Neuronal stem cell (in vitro differentiated cells): ENCODE measurements at regions not wholly inside any gene's neighbourhood (a gene's known extent, or its start where the extent isn't known, plus 50 kb on each side); places are given as distances from the start of the nearest gene placed in this dataset.

Source experiments
- DNase-seq: peaks from one replicate; pipeline ENCODE4 v3.0.0-alpha.2; 2013; ENCODE audit warnings: low spot score
- H2AFZ ChIP-seq: one replicate; pipeline ENCODE4 v1.6.1; 2013; ENCODE audit warnings: mild to moderate bottlenecking, low read length, inconsistent platforms
- H2AK5ac ChIP-seq: 2 replicates; pipeline ENCODE4 v1.6.1; 2013; ENCODE audit warnings: low read depth, mild to moderate bottlenecking, inconsistent platforms, low read length, moderate library complexity, mixed read lengths
- H2BK120ac ChIP-seq: 2 replicates; pipeline ENCODE4 v1.6.1; 2013; ENCODE audit warnings: low read depth, mild to moderate bottlenecking, inconsistent platforms, low read length, moderate library complexity, mixed read lengths
- H2BK12ac ChIP-seq: one replicate; pipeline ENCODE4 v1.6.1; 2013; ENCODE audit warnings: low read length, inconsistent platforms
- H2BK15ac ChIP-seq: 2 replicates; pipeline ENCODE4 v1.6.1; 2013; ENCODE audit warnings: mild to moderate bottlenecking, low read length, inconsistent platforms, mixed read lengths
- H2BK5ac ChIP-seq: one replicate; pipeline ENCODE4 v1.6.1; 2013; ENCODE audit warnings: inconsistent platforms, mild to moderate bottlenecking, low read length, moderate library complexity
- H3K14ac ChIP-seq: one replicate; pipeline ENCODE4 v1.6.1; 2013; ENCODE audit warnings: low read length, inconsistent platforms
- H3K18ac ChIP-seq: 2 replicates; pipeline ENCODE4 v1.6.1; 2013; ENCODE audit warnings: low read length, inconsistent platforms
- H3K23ac ChIP-seq: 2 replicates; pipeline ENCODE4 v1.6.1; 2013; ENCODE audit warnings: low read depth, mild to moderate bottlenecking, mixed read lengths, low read length, inconsistent platforms; ENCODE audit not compliant: poor library complexity
- H3K27ac ChIP-seq: replicated peaks from 3 replicates; pipeline ENCODE4 v1.5.1; 2013; ENCODE audit warnings: low read length, inconsistent platforms
- H3K27me3 ChIP-seq, 3 experiments: 2 replicates each; pipeline ENCODE4 v1.6.1; 2013; ENCODE audit warnings: low read length in 3 of 3, mild to moderate bottlenecking in 2 of 3, inconsistent platforms in 1 of 3, low read depth in 1 of 3, mixed read lengths in 1 of 3, moderate library complexity in 1 of 3; ENCODE audit not compliant: control insufficient read depth in 3 of 3, insufficient read depth in 3 of 3
- H3K36me3 ChIP-seq, 2 donors: replicated peaks in 1 of 2; 2 replicates each; pipeline ENCODE4 v1.6.1; 2013; ENCODE audit warnings: low read length in 2 of 2; ENCODE audit not compliant: control insufficient read depth in 2 of 2, insufficient read depth in 2 of 2
- H3K4ac ChIP-seq: 2 replicates; pipeline ENCODE4 v1.6.1; 2013; ENCODE audit warnings: inconsistent platforms, mild to moderate bottlenecking, low read length, moderate library complexity
- H3K4me1 ChIP-seq, 2 donors: 1 replicate in 1 of 2; 2 replicates in 1 of 2; pipeline ENCODE4 v1.6.1; 2013; ENCODE audit warnings: low read length in 2 of 2, low read depth in 1 of 2; ENCODE audit not compliant: control insufficient read depth in 2 of 2, insufficient read depth in 1 of 2
- H3K4me2 ChIP-seq: one replicate; pipeline ENCODE4 v1.6.1; 2013; ENCODE audit warnings: mild to moderate bottlenecking, low read length, inconsistent platforms; ENCODE audit not compliant: insufficient read depth, poor library complexity, severe bottlenecking
- H3K4me3 ChIP-seq, 2 donors: 2 replicates each; pipeline ENCODE4 v1.5.1; 2013; ENCODE audit warnings: low read length in 2 of 2, mild to moderate bottlenecking in 2 of 2, inconsistent platforms in 1 of 2, moderate library complexity in 1 of 2
- H3K79me1 ChIP-seq: one replicate; pipeline ENCODE4 v1.6.1; 2013; ENCODE audit warnings: low read depth, mild to moderate bottlenecking, inconsistent platforms, low read length, moderate library complexity
- H3K9ac ChIP-seq: one replicate; pipeline ENCODE4 v1.6.1; 2013; ENCODE audit warnings: mild to moderate bottlenecking, low read depth, low read length, inconsistent platforms; ENCODE audit not compliant: poor library complexity
- H3K9me3 ChIP-seq, 2 donors: replicated peaks in 1 of 2; 2 replicates each; pipeline versions ENCODE3 to v1.6.1; 2013; ENCODE audit warnings: low read length in 2 of 2, mild to moderate bottlenecking in 2 of 2, inconsistent platforms in 1 of 2, low read depth in 1 of 2, mixed read lengths in 1 of 2, moderate library complexity in 1 of 2; ENCODE audit not compliant: control insufficient read depth in 2 of 2, insufficient read depth in 1 of 2
- H4K8ac ChIP-seq: one replicate; pipeline ENCODE4 v1.6.1; 2013; ENCODE audit warnings: low read depth, mild to moderate bottlenecking, inconsistent platforms, low read length, moderate library complexity
- H4K91ac ChIP-seq: one replicate; pipeline ENCODE4 v1.6.1; 2013; ENCODE audit warnings: low read length, low read depth, mild to moderate bottlenecking, inconsistent platforms; ENCODE audit not compliant: poor library complexity
- WGBS, 2 donors: extraction: QIAGEN DNeasy Blood & Tissue Kit; methylation state at CpG; one replicate each; pipeline ENCODE4 v1.1.7; 2013; ENCODE audit warnings: missing lambda C conversion rate in 2 of 2, mixed read lengths in 1 of 2; ENCODE audit not compliant: insufficient read length in 2 of 2, insufficient replicate concordance in 1 of 2; ENCODE audit errors: extremely low coverage in 2 of 2; 5-methylcytosine and 5-hydroxymethylcytosine counted together

- no peak overlapping the region for H4K8ac ChIP-seq
- no peak overlapping the region for H2BK15ac ChIP-seq
- H3K4me1 ChIP-seq: peaks cover 0 to 4% of the 10 kb centered on the region in 2 donors
- no peak overlapping the region for H2AK5ac ChIP-seq
- no peak overlapping the region for H2BK5ac ChIP-seq
- no peaks in the 10 kb centered on the region for H3K36me3 ChIP-seq
- H3K9me3 ChIP-seq: no peaks in the 10 kb centered on the region
- H3K4me3 ChIP-seq: no peak overlapping the region
- no peak overlapping the region for H3K14ac ChIP-seq
- H3K79me1 ChIP-seq: no peaks in the 10 kb centered on the region
- no peak overlapping the region for H4K91ac ChIP-seq
- no peak overlapping the region for H3K4me2 ChIP-seq
- DNase-seq: no peak
- no peak overlapping the region for H3K4ac ChIP-seq
- no peak overlapping the region for H3K18ac ChIP-seq
- H2BK12ac ChIP-seq: no peak overlapping the region
- no peak overlapping the region for H2AFZ ChIP-seq
- H3K27me3 ChIP-seq: peaks cover 0 to 19% (median 2%) of the 10 kb centered on the region in 3 experiments
- no CpG with 5 or more reads among the region's 1 CpG for whole genome bisulfite sequencing, 2 donors
- H2BK120ac ChIP-seq: no peak overlapping the region
- no peak overlapping the region for H3K23ac ChIP-seq
- no peak overlapping the region for H3K27ac ChIP-seq
- no peak overlapping the region for H3K9ac ChIP-seq
Measured at GRCh38 chr6:106002005-106002404, 84.1 kb upstream of the PRDM1 start.

GRCh38 chr6:106000935-106001334 lies 85.2 kb upstream of the PRDM1 start:
- Histone ChIP-seq H2AFZ (no peak overlapping the region), H3K14ac (no peak overlapping the region), H3K27me3 (peaks cover 0 to 30% (median 9%) of the 10 kb centered on the region in 3 experiments), H3K79me1 (no peaks in the 10 kb centered on the region), H2BK12ac (no peak overlapping the region), H2BK15ac (no peak overlapping the region), H3K4me2 (no peak overlapping the region), H3K9ac (no peak overlapping the region), H3K18ac (no peak overlapping the region), H2BK5ac (no peak overlapping the region), H2BK120ac (no peak overlapping the region), H3K4ac (no peak overlapping the region), H4K91ac (no peak overlapping the region), H3K4me3 (no peak overlapping the region), H3K4me1 (peaks cover 0 to 4% of the 10 kb centered on the region in 2 donors), H3K23ac (no peak overlapping the region), H3K36me3 (no peaks in the 10 kb centered on the region), H3K27ac (no peak overlapping the region), H4K8ac (no peak overlapping the region), H2AK5ac (no peak overlapping the region), H3K9me3 (no peaks in the 10 kb centered on the region)
- no CpG with 5 or more reads among the region's 2 CpGs for WGBS, 2 donors
- no peak for DNase-seq

DNA sequence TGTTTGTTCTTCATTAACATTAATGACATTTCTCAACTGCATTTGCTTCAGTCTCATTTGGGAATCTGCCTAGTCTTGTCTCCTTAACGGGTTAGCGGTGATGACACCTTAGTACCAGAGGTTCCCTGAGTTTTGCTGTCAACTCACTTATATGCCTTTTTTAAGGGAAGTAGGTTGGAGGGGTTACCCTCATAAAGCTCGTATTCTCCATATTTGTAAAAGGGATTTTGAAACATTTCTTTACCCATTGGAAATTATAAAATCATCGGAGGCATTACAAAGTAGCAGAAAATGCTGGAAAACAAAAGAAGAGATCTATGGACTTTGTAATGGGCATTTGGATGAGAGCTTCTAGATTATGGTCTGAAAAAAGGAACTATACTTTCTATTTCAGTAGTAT lies 88.7 kb upstream of the PRDM1 start:
- Histone ChIP-seq H2BK12ac (no peak overlapping the region), H2BK5ac (no peak overlapping the region), H3K4me2 (no peak overlapping the region), H3K27me3 (peaks cover 12 to 53% (median 37%) of the 10 kb centered on the region in 3 experiments), H3K9ac (no peak overlapping the region), H3K14ac (no peak overlapping the region), H3K18ac (no peak overlapping the region), H4K91ac (no peak overlapping the region), H2AFZ (no peak overlapping the region), H3K79me1 (no peaks in the 10 kb centered on the region), H3K4me3 (no peak overlapping the region), H3K4me1 (peaks cover 0 to 9% of the 10 kb centered on the region in 2 donors), H4K8ac (no peak overlapping the region), H3K36me3 (no peaks in the 10 kb centered on the region), H3K27ac (no peak overlapping the region), H3K23ac (no peak overlapping the region), H3K9me3 (peaks cover 0 to 12% of the 10 kb centered on the region in 2 donors), H3K4ac (no peak overlapping the region), H2BK120ac (no peak overlapping the region), H2AK5ac (no peak overlapping the region), H2BK15ac (no peak overlapping the region)
- no CpG with 5 or more reads among the region's 4 CpGs for WGBS, 2 donors
- DNase-seq: no peak

DNA sequence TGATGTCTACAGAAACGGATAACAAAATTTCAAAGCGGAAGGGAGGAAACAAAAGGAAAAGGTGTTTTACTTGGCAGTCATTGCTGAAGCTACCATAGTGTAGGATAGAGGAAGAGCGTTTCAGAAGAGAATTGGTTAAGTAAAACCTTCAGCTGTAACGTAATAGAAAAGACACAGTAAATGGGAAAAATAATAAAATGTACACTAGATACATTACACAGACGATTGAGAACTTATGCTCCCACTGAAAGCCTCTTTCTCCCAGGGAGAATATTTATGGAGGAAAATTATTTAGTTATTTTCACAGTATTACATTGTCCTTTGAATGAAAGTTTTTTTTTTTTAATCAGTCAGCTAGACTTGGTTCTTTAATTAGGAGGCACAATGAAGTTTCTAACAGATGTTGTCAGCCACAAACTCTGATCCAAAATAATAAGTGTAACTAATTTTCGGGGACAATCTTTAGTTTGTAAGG lies 90.7 kb upstream of the PRDM1 start:
- Histone ChIP-seq H3K9ac (no peak overlapping the region), H2BK12ac (no peak overlapping the region), H2AK5ac (no peak overlapping the region), H3K36me3 (no peaks in the 10 kb centered on the region), H3K79me1 (no peaks in the 10 kb centered on the region), H3K4me1 (peaks cover 0 to 10% of the 10 kb centered on the region in 2 donors), H2BK15ac (no peak overlapping the region), H4K91ac (no peak overlapping the region), H3K4me2 (no peak overlapping the region), H3K4ac (no peak overlapping the region), H3K9me3 (peaks cover 0 to 12% of the 10 kb centered on the region in 2 donors), H3K27me3 (peaks cover 14 to 73% (median 47%) of the 10 kb centered on the region in 3 experiments), H4K8ac (no peak overlapping the region), H3K4me3 (no peak overlapping the region), H2AFZ (peak overlapping the region; percentile 96), H2BK5ac (no peak overlapping the region), H3K23ac (no peak overlapping the region), H3K18ac (no peak overlapping the region), H3K14ac (no peak overlapping the region), H2BK120ac (no peak overlapping the region), H3K27ac (no peak overlapping the region)
- no peak for DNase-seq
- WGBS, 2 donors: no CpG with 5 or more reads among the region's 6 CpGs
